NK-92 treated with Interleukin-12 subunit alpha and Interleukin-12 subunit beta, amount 100 ng/mL, for 24 hours (cell line): ENCODE measurements at regions not wholly inside any gene's neighbourhood (a gene's known extent, or its start where the extent isn't known, plus 50 kb on each side); places are given as distances from the start of the nearest gene placed in this dataset.
"Not testable (repeated sequence)": the region's sequence is repeated elsewhere in the genome, so short reads cannot be mapped to it uniquely, and the experiment has no call there.

Experiments used
- DNase-seq: peaks from one replicate; lab custom pipeline; 2025; lab: John Stamatoyannopoulos, UW

DNA sequence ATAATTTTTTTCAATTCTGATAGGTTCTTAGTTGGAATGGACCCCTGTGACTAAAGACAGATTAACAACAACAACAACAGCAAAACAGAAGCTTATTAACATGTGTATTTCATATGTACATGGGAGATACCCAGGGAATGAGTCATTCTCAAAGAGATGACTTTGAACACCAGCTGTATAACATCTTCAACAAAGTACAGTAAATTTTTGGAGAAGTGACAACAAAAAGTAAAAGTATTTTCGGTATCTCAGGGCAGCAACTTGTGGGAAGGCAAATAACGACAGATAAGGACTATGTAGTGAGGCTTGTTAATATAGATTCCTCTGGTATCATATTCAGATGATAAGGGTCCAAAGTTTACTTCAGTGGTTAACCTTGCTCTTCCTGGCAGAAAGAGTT, 573.4 kb upstream of the RAG2 start:
- no peak for DNase-seq

DNA sequence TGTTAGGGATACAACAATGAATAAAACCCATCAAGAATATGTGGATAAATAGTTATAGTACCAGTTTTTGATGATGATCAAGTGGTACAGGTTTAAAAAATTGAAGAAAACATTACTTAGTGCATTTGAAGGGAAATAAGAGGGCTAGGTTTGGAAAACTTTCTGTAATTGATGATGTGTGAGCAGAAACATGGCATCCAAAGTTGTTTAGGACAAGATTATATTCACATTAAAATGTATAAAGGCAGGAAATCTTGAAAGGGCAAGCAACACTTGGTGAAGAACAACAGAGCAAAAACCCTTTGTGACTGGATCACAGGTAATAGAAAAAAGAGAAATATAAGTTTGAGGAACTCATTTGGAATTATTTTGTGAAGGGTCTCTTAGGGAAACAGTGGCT, 572.3 kb upstream of the RAG2 start:
- no peak for DNase-seq

DNA sequence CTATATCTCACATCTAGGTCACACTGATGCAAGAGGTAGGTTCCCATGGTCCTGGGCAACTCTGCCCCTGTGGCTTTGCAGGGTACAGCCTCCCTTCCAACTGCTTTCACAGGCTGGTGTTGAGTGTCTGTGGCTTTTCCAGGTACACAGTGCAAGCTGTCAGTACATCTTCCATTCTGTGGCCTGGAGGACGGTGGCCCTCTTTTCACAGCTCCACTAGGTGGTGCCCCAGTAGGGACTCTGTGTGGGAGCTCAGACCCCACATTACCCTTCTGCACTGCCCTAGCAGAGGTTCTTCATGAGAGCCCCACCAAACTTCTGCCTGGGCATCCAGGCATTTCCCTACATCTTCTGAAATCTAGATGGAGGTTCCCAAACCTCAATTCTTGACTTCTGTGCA, 547.4 kb upstream of the RAG2 start:
- not testable (repeated sequence) for DNase-seq

DNA sequence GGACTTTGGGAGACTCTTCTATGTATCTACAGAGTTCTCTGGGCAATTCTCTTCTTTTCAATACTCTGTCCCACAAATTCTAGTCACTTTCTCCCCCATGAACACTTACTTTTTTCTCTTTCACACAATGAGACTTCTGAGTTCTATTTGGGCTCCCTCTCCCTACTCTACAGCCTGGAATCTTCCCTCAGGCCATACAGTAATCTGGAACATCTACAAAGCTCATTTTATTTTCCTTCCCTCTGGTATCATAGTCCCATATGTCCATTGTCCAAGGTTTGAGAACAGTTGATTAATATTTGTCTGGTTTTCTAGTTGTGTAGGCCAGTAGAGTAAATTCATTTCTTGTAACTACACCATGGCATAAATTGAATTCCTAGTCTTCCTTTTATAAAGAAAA, 544.6 kb upstream of the RAG2 start:
- DNase-seq = no peak

DNA sequence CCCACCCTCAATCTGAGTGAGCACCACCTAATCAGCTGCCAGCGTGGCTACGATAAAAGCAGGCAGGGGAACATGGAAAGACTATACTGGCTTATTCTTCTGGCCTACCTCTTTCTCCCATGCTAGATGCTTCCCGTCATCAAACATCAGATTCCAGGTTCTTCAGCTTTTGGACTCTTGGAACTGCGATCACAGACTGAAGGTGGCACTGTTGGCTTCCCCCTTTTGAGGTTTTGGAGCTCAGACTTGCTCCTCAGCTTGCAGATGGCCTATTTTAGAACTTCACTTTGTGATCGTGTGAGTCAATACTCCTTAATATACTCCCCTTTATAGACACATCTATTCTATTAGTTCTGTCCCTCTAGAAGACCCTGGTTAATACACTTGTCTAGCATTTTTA, 543.7 kb upstream of the RAG2 start:
- DNase-seq = no peak

DNA sequence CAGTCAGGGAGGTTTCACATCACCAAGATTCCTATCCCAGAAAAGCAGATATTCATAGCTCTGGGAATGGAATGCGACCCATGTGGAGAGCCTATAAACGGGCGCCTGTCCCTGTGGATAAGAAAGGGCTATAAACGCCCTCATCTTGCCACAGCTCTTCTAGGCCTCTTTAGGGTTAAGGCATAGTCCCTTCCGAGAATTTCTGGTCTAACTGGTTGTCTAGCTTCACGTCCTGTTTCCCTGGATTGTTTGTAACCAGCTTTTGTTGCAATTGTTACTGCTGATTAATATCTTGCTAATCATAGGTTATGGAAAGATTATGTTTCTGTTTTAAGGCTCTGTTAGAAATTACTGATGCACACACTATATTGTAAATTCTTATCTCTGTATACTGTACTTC, 537.6 kb upstream of the RAG2 start:
- not testable (repeated sequence) for DNase-seq

DNA sequence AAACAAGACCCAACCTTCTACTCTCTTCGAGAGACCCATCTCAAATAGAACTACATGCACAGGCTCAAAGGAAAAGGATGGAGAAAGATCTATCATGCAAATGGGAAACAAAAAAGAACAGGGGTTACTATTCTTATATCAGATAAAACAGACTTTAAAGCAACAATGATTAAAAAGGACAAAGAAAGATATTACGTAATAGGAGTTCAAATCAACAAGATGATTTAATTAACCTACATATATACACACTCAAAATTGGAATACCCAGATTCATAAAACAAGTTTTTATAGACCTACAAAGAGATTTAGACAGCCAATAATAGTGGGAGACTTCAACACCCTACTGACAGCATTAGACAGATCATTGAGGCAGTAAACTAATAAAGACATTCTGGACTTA, 536.6 kb upstream of the RAG2 start:
- no peak for DNase-seq

DNA sequence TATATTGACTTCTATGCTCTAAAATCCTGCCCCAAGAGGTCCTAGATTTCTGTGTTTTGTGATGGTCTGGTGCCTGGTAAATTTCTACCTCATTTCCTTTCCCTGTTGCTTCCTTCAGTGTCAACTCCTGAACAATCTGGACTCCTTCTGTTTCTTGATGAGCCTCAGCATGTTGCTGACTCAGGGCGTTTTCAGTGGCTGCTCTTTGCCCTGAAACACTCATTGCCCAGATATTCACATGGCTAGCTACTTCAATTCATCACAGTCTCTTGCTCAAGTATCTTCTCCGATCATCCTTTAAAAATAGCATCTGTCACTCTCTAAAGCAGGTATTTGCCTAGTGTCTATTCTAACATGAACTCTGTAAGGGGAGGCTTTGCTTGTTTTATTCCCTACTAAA, 526.3 kb upstream of the RAG2 start:
- no peak for DNase-seq

DNA sequence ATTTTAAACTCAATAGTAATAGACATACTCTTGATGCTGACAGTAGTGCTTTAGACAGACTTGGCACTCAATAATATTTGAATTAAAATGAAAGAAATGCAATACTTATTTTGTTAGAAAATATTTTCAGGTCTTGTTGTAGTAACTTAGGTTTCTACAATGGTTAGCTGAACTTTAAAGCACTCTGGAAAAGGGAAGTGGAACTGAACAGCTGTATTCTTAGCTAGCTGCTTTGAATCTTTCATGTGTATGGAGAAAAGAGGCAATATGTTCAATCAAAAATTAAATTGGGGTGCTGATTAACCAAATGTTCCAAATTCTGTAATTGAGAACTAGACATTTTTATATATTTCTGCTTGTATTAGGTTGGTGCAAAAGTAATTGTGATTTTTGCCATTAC, 517.9 kb upstream of the RAG2 start:
- no peak for DNase-seq

DNA sequence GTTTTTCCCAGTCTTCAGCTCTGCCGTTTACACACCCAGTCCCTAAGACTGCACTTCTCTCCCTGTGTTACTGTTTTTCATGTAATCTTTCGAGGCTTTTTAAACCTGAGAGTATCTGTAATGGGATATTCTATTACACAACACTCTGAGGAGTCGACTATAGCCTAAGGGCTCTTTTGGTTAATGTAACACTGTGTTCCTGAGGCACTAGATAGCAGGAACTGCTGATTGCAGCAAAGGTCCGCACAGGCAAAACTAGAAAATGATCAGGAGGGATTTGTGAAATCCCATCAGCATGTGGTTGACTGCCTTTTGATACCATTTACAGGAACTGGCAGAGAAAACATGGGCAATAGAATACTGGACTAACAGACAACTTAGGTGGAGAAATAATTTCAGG, 512.3 kb upstream of the RAG2 start:
- DNase-seq = no peak

DNA sequence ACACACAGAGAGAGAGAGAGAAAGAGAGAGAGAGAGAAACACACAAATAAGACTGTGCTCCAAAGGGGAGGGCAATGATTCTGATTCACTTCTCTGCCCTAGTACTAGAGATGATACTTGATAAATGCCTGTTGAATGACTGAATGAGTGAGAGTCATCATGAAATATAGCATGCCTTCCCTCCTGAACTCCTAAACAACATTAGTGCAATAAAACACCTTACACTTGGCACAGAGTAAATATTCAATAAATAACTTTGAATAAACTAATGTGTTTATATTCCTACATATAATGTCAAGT, 511.2 kb upstream of the RAG2 start:
- no peak for DNase-seq

DNA sequence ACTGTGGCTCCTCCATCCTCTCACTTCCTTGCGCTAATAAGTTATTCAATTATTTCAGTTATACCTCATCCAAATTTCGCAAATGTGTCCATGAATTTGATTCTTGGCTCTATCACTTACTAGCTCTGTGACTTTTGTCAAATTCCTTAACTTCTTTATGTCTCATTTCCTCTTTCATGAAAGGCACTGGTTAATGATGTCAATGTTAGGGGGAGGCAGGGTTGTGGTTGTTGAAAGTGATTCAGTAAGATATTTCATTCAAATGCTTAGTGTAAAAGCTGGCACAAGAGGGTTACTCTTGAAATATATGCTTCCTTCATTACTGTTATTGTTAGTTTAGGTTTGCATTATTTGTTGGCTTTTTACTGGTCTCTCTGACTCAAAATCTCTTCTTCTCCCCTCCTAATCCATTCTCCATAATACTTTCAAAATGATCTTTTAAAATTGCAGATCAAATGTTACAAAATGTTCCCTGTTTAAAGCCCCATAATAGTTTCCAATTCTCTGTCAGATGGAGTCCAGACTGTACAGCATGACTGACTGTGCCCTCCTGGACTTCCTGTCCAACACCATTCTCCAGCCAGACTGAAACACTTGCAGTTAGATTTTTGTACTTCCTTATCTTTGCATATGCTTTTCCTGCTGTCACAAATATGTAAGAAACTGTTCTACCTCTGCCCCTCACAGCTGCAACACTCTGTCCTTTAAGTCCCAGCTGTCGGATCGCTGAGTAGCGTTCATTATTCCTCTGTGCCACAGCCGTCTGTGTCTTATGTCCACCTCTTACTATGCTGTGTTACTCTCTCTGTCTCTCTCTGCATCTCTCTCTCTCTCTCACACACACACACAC, 510.6 kb upstream of the RAG2 start:
- DNase-seq = no peak

DNA sequence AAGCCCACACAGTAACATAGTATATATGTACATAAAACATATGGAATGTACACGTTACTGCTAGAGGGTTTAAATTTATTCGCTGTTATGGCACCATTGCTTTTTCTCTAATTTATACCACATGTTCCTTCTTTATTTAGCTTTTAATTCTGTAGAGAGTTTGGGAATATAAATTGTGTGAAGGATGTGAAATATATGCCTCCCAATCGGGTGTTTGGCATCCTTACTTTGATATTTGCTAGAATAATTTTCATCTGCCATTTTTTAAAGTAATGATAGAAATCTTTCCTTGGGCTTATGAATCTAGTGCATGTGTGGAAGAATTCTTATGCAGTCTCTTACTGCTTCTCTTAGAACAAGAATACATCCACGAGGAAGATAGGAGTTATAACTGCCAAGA, 509.8 kb upstream of the RAG2 start:
- DNase-seq = no peak

DNA sequence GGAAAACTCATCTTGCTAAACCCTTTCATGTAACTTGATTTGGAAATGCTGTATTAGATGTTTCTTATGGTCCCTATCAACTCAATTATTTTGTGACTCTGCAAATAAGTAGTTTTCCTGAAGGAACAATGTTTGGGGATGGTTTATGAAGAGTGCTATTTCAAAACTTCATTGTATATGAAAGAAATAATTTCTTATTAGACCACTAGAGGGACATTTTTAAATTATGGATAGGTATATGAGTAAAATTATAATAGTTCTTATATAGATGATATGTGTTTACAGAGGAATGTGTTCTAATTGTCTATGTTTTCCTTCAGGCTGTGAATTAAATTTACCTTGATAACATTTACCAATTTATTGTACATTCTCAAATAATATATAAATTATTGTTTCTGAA, 509.4 kb upstream of the RAG2 start:
- no peak for DNase-seq

DNA sequence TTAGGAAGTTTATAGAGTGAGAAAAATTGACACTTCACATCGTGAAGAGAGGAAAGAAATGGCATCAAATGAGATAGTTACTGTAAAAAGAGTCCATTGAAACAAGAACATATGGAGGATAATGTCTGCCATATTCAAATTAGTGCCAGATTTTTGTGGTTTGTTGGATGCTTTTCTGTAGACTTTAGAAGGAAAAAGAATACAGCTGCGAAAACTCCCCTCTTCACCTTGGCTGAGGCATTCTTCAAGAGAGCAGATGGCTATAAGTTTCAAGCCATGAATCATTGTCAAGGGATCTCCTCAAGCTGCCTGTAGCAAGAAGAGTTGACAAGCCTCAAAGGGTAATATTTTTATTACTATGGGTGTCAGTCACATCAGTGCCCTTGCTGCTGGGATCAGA, 507.4 kb upstream of the RAG2 start:
- no peak for DNase-seq

DNA sequence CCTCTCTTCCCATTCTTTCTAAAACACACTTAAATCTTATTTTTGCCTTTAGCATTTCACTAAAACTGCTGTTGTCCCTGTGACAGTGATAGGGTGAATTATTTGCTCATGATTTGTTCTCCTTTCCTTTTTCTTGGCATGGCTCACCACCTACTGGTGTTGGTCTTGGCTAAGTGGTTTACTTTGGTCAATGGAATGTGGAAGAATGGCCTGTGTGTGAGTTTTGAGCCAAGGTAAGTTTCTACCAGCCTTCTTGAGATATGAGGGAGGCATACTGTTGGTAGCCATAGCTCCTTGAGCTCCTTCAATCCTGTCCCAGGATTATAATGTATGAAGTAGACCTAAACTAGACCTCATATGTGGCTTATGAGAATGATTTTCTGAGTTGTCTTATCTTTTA, 506.3 kb upstream of the RAG2 start:
- no peak for DNase-seq

DNA sequence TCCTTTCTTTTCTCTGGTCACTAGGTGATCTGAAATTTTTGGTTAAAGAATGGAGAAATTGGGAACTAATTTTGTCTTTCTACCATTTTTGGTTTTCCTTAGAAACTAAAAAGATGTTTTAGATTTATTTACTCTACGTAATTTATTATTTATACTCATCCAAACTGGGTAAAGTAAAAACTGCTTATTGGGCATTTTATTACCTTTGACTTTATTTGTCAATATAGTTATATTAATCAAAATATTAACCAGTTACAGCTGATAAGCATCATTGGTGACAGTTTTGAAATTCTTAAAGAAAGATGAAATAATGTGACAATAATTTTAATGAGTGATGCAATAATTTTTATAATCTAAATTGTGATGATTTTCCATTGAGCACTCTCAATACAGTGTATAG, 502.0 kb upstream of the RAG2 start:
- no peak for DNase-seq

DNA sequence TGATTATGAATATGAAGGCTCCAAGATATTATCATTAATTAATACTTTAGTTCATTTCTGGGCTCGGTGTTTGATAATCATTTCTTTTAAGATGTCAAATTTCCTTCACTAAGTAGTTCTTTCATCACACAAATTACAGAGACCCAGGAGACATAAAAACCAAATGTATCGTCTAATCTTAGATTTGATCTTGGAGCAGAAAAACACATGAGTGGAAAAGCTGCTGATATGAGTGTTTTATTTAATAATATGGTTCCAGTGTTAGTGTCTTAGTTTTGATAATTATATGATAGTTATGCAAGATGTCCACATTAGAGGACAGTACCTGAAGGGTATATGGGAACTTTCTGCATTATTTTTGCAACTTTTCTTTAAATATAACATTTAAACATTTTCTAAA, 494.5 kb upstream of the RAG2 start:
- DNase-seq = no peak

DNA sequence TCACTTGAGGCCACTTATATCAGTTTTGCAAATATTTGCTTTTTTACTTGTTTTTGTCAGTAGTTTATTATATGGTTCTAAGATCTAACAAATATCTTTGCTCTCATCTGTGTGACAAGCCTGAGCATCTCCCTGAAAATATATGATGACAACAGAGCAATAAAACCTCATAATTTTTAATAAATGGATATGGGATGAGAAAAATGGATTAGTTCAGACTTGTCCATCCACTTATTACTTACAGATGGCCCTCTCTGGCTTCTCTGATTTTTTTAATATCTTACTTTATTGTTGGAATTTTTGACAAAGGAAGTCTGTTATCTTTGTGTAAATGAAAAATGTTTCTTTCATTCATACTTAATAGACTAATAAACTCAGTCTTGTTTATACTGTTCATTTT, 491.4 kb upstream of the RAG2 start:
- DNase-seq = no peak

DNA sequence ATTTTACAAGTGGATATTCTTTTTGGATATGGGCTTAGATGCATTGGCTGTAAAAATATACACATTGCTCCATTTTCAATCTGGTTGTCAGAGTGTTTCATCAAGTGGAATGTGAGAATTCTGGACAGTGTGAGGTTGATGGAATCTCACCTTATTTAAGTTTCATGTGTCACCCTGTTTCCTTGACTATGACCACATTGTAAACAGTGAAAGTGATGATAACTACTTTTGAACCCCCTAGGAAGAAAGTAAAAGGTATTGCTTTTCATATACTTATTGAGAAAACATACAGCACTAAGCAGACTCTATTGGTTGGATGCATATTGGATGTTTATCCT, 490.5 kb upstream of the RAG2 start:
- DNase-seq = no peak

DNA sequence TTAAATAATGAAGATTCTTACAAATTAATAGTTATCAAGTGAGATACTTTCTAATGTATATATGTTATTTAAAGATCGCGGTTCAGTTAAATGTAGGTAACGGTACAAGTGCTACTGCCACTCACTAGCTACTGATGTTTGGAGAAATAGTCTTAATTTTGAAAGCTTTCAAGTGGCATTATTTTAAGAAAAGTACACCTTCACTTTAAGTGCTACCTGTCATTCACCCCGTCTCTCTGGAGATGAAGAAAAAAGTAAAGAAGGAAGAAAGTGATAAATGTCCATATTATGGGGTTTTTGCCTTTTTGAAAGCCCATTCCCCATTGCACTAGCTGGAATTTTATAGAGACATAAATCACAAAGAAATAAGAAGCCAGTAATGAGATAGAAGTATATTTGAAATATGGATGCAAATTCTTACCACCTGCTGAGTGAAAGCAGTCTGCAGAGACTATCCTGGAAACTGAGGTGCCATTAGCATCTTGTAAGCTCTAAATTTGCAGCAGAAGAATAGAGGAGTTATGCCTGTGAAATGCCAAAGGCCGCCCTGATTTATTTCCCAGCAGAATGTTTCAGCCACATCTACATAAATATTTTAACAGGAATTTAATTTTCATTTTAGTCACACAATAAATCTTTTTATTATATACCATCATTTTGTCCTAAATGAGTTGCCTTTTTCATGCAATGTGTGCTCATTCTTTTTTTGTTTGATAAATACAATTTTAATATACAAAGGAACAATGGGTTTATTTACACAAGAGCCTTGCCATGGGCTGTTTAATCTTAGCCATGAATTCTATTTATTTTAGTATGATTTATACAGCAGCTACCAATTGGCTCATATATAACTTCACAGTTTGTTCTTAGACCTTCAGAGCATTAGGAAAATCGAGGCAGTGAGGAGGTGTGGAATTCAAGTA, 489.9 kb upstream of the RAG2 start:
- no peak for DNase-seq

DNA sequence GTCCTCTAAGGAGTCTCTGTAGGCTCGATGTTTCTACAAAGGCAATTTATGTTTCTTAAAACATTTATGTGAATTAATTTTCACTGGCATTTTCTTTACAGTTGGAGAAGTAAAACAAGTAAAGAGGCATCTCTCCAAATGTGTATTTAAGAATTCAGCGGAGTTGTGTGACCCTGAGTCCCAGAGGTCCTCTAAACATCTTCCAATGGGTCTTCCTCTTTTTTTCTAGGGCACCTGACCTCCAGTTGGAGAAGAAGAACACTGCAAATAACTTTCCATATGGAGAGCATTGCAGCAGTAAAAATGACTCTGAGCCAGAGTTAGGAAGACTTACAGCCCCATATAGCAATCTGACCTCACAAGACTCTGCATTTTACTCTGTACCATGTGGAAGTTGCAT, 480.5 kb upstream of the RAG2 start:
- DNase-seq = no peak

DNA sequence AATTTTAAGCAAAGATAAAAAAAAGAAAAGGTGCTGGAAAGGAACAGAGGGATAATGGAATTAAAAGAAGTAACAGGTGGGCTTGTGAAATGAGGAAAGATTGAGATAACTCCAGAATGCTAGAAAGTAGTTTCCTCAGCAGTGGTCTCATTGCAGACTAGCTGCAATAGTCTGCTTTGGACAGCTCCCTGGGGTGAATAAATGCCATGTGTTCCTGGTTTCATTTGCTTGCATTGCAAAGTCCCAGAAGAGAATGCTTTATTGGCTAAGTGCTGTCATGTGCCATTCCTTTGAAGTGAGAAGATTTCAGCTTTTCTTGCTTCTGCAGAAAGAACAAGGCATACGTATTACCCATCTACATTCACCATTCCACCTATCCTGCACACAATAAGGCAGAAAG, 478.8 kb upstream of the RAG2 start:
- DNase-seq = no peak

DNA sequence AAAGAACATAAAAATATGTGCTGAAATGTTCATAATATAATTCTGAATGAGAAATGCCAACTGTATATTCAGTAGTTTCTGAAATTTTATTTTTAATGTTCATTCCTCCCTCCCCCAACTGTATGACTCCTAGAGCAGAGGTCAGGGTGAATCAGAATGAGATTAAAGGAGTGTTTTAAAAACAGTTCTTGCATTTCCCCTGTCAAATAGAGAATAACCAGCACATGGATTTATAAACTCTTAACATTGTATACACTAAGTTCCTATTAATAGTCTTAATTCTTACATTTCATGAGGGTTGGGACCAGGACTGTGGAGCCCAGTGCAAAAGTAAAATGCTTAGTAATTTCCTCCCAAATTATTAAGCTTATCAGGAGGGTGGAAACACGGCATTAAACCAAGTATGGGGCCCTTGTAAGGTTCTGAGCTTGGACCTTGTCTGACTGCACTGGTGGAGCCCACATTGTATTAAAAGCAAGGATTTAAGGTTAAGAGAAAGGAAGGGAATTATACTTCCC, 474.6 kb upstream of the RAG2 start:
- DNase-seq = no peak
